Nephron progenitor cell (in vitro differentiated cells): ENCODE measurements at regions not wholly inside any gene's neighbourhood (a gene's known extent, or its start where the extent isn't known, plus 50 kb on each side); places are given as distances from the start of the nearest gene placed in this dataset.

Experiments used
- DNase-seq: peaks from one replicate; pipeline ENCODE4 v3.0.0; 2021
- H3K27ac Mint-ChIP-seq: 2 replicates; pipeline ENCODE4 v1.8.0; 2021; ENCODE audit warnings: mild to moderate bottlenecking, moderate library complexity, mixed read lengths
- H3K27me3 Mint-ChIP-seq: 2 replicates; pipeline ENCODE4 v1.8.0; 2021; ENCODE audit warnings: mild to moderate bottlenecking, low read depth, mixed read lengths; ENCODE audit not compliant: poor library complexity
- H3K36me3 Mint-ChIP-seq: 2 replicates; pipeline ENCODE4 v1.8.0; 2021; ENCODE audit warnings: low read depth, mixed read lengths
- H3K4me1 Mint-ChIP-seq: 2 replicates; pipeline ENCODE4 v1.8.0; 2021; ENCODE audit warnings: mixed read lengths
- H3K4me3 Mint-ChIP-seq: 2 replicates; pipeline ENCODE4 v1.8.0; 2021; ENCODE audit warnings: mild to moderate bottlenecking, moderate library complexity, mixed read lengths
- H3K9me3 Mint-ChIP-seq: 2 replicates; pipeline ENCODE4 v1.8.0; 2021; ENCODE audit warnings: mild to moderate bottlenecking, moderate library complexity, mixed read lengths
- TF ChIP-seq, protein P1 (sequence below): fragments of 200-600 bp; sonication (generic); IDR thresholded peaks from 2 replicates; pipeline ENCODE4 v1.5.0; 2021; ENCODE audit warnings: antibody characterized with exemption

GRCh38 chr2:122366969-122367645 lies 611.7 kb downstream of the TSN start:
- no peaks in the 10 kb centered on the region for H3K27me3 Mint-ChIP-seq
- H3K27ac Mint-ChIP-seq: no peak overlapping the region
- H3K4me1 Mint-ChIP-seq: no peaks in the 10 kb centered on the region
- TF ChIP-seq, protein P1, sequence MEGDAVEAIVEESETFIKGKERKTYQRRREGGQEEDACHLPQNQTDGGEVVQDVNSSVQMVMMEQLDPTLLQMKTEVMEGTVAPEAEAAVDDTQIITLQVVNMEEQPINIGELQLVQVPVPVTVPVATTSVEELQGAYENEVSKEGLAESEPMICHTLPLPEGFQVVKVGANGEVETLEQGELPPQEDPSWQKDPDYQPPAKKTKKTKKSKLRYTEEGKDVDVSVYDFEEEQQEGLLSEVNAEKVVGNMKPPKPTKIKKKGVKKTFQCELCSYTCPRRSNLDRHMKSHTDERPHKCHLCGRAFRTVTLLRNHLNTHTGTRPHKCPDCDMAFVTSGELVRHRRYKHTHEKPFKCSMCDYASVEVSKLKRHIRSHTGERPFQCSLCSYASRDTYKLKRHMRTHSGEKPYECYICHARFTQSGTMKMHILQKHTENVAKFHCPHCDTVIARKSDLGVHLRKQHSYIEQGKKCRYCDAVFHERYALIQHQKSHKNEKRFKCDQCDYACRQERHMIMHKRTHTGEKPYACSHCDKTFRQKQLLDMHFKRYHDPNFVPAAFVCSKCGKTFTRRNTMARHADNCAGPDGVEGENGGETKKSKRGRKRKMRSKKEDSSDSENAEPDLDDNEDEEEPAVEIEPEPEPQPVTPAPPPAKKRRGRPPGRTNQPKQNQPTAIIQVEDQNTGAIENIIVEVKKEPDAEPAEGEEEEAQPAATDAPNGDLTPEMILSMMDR: no peak
- no peak for DNase-seq
- H3K9me3 Mint-ChIP-seq: peaks cover 2% of the 10 kb centered on the region
- H3K4me3 Mint-ChIP-seq: no peak overlapping the region
- no peaks in the 10 kb centered on the region for H3K36me3 Mint-ChIP-seq

DNA sequence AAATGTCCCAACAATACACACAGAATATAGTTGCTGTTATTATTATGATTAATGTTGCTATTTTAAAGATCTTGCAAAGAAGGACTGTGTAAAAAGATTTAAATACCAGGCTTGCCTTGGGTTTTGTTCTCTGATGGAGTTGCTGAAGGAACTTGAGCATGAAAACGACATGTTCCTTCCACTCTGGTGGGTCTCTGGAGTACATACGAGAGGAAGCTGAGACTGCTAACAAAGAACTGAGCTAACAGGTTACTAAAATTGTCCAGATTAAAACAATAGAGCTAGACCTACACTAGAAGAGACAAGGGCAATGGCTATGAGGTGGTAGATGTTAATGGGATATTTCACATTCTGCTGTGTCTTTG lies 612.2 kb downstream of the TSN start:
- H3K36me3 Mint-ChIP-seq: no peaks in the 10 kb centered on the region
- DNase-seq: no peak
- TF ChIP-seq, protein P1: no peak
- no peaks in the 10 kb centered on the region for H3K4me1 Mint-ChIP-seq
- H3K27ac Mint-ChIP-seq: no peak overlapping the region
- H3K9me3 Mint-ChIP-seq: peaks cover 8% of the 10 kb centered on the region
- H3K27me3 Mint-ChIP-seq: no peaks in the 10 kb centered on the region
- H3K4me3 Mint-ChIP-seq: no peak overlapping the region

GRCh38 chr2:122368576-122369243 lies 613.3 kb downstream of the TSN start:
- no peak overlapping the region for H3K27ac Mint-ChIP-seq
- H3K9me3 Mint-ChIP-seq: peaks cover 18% of the 10 kb centered on the region
- no peak for DNase-seq
- H3K27me3 Mint-ChIP-seq: no peaks in the 10 kb centered on the region
- TF ChIP-seq, protein P1: no peak
- H3K4me1 Mint-ChIP-seq: no peaks in the 10 kb centered on the region
- no peak overlapping the region for H3K4me3 Mint-ChIP-seq
- H3K36me3 Mint-ChIP-seq: no peaks in the 10 kb centered on the region

DNA sequence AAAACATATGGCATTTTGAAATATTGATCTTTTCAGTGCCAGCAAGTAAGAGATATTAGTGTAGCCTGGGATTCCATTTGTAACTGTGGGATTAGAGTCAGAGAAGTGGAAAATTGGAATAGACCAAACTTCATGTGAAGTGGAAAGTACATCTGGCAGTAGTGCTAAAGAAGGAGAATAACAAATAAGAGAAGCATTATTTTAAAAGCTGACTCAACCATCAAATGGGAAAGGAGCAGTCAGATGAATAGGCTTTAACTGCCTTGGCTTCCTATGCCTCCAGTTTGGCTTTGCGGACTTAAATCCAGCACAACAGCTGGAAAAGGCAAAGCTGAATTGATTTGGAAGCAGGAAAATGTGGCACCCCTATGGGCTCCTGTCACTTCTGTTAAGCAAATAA lies 623.1 kb downstream of the TSN start:
- TF ChIP-seq, protein P1: no peak
- no peak for DNase-seq
- H3K27me3 Mint-ChIP-seq: peaks cover 6% of the 10 kb centered on the region
- peaks cover 3% of the 10 kb centered on the region for H3K9me3 Mint-ChIP-seq
- no peaks in the 10 kb centered on the region for H3K36me3 Mint-ChIP-seq
- no peak overlapping the region for H3K4me3 Mint-ChIP-seq
- H3K27ac Mint-ChIP-seq: no peak overlapping the region
- no peaks in the 10 kb centered on the region for H3K4me1 Mint-ChIP-seq

DNA sequence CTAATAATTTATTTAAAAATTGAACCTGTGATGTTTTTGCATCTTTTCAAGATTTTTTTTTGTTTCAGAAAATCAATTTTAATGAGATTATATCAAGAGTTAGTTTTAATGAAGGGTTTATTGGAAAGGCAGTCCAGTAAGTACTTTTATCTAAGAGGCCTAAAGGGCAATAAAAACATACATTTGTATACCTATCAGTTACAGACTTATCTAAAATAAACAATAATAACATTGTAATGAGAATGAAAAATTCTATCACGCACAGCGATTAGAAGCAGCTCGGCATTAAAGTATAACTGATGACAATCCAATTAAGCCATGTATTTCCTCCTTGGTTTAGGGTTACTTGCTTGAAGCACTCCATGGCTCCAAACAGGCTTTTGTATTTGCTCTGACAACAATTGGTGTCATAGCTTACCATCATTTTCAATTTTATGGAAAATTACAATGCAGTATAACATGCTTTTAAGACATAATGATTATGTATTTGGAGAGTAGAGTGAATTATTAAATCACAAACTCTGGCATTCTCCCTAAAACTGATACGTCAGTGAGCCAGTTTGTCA lies 629.4 kb downstream of the TSN start:
- no peak for DNase-seq
- TF ChIP-seq, protein P1: no peak
- Mint-ChIP-seq H3K4me1 (no peaks in the 10 kb centered on the region), H3K27ac (no peak overlapping the region), H3K36me3 (no peaks in the 10 kb centered on the region), H3K4me3 (no peak overlapping the region), H3K9me3 (peaks cover 15% of the 10 kb centered on the region), H3K27me3 (peaks cover 3% of the 10 kb centered on the region)

GRCh38 chr2:122388208-122388607 lies 632.8 kb downstream of the TSN start:
- no peaks in the 10 kb centered on the region for H3K36me3 Mint-ChIP-seq
- no peak for DNase-seq
- H3K4me3 Mint-ChIP-seq: no peak overlapping the region
- peaks cover 3% of the 10 kb centered on the region for H3K27me3 Mint-ChIP-seq
- peaks cover 18% of the 10 kb centered on the region for H3K9me3 Mint-ChIP-seq
- no peaks in the 10 kb centered on the region for H3K4me1 Mint-ChIP-seq
- TF ChIP-seq, protein P1: no peak
- H3K27ac Mint-ChIP-seq: no peak overlapping the region
